ENCODE measurements at regions not wholly inside any gene's neighbourhood (a gene's known extent, or its start where the extent isn't known, plus 50 kb on each side); places are given as distances from the start of the nearest gene placed in this dataset.

GRCh38 chr17:6218333-6218732, 148.2 kb downstream of the WSCD1 start (continued):
- no peak for TF ChIP-seq ATF2 (IDR thresholded peaks at IDR 0.05; ENCODE audit: low read length)
- TF ChIP-seq CBX8 (IDR thresholded peaks at IDR 0.05; ENCODE audit: borderline replicate concordance, low read depth, low read length): no peak

Data from H1 (cell line).